Right lobe of liver (tissue), 6 donors: ENCODE measurements at regions not wholly inside any gene's neighbourhood (a gene's known extent, or its start where the extent isn't known, plus 50 kb on each side); places are given as distances from the start of the nearest gene placed in this dataset.

ENCODE experiments used
- ATAC-seq, 4 donors: fragments of 200-7000 bp; cut with Tn5 transposase; one replicate each; pipeline ENCODE4 v1.9.1; 2020; ENCODE audit warnings: mild to moderate bottlenecking in 4 of 4, moderate library complexity in 4 of 4
- DNase-seq, 3 donors: peaks; one replicate each; pipeline ENCODE4 v3.0.0-alpha.2; 2020
- H3K27ac ChIP-seq, 3 donors: fragments of 200-600 bp; one replicate each; pipeline ENCODE4 v1.8.0; 2022
- H3K27me3 ChIP-seq, 2 donors: fragments of 200-600 bp; one replicate each; pipeline ENCODE4 v1.8.0; 2022
- H3K36me3 ChIP-seq, 4 donors: fragments of 200-600 bp; sonication (generic) in 1 of 4; one replicate each; pipeline versions ENCODE4 v1.5.1 to v1.8.0; 2017 to 2022; ENCODE audit warnings: control low read depth in 1 of 4
- H3K4me1 ChIP-seq, 4 donors: fragments of 200-600 bp; sonication (generic) in 1 of 4; one replicate each; pipeline versions ENCODE4 v1.5.1 to v1.8.0; 2017 to 2022; ENCODE audit warnings: control low read depth in 1 of 4
- H3K4me3 ChIP-seq, 3 donors: fragments of 200-600 bp; one replicate each; pipeline ENCODE4 v1.8.0; 2022
- H3K9me3 ChIP-seq, 4 donors: fragments of 200-600 bp; sonication (generic) in 1 of 4; one replicate each; pipeline versions ENCODE4 v1.5.1 to v1.8.0; 2017 to 2022; ENCODE audit warnings: control low read depth in 1 of 4
- CTCF ChIP-seq, 4 donors: fragments of 200-600 bp in 3 of 4; fragments of 450-650 bp in 1 of 4; IDR thresholded peaks; one replicate each; pipeline versions ENCODE4 v1.5.1 to v1.8.0; 2016 to 2022; ENCODE audit warnings: antibody characterized with exemption in 4 of 4, mild to moderate bottlenecking in 2 of 4
- POLR2A ChIP-seq: fragments of 450-650 bp; IDR thresholded peaks from one replicate; pipeline ENCODE4 v1.6.1; 2017; ENCODE audit warnings: antibody characterized with exemption, mild to moderate bottlenecking
- WGBS: methylation state at CpG from one replicate; pipeline ENCODE4 v1.1.6; 2018; ENCODE audit warnings: low coverage, low lambda C conversion rate; ENCODE audit not compliant: insufficient coverage; ENCODE audit errors: missing lambda C conversion rate; 5-methylcytosine and 5-hydroxymethylcytosine counted together
- intact Hi-C, 2 donors: fragments of 100-400 bp; cut with DNase I; formaldehyde crosslinking; loops; one replicate each; pipeline versions ENCODE4 v1.11.2 to v1.14.1; 2022
- donor health status: DM: no; HTN: yes; CAD: no.
- donor health status: DM: no; HTN: no; CAD: no.
- donor health status: DM: no; HTN: no; CAD: no.
- donor health status: DM: no; HTN: yes; CAD: no.
- donor health status: DM: no; HTN: yes; CAD: no.

- Histone ChIP-seq H3K9me3 (no peaks in the 10 kb centered on the region), H3K4me1 (peaks cover 0 to 23% (median 0%) of the 10 kb centered on the region in 4 donors), H3K27ac (peak overlapping the region in 1 of 3 donors; percentile 47), H3K4me3 (no peak overlapping the region), H3K36me3 (no peaks in the 10 kb centered on the region), H3K27me3 (no peaks in the 10 kb centered on the region)
- intact Hi-C loops, result no loop called here
- DNase-seq (no peak), ATAC-seq (peak in 1 of 4 donors; percentile 41)
- no peak for TF ChIP-seq POLR2A
Observed at GRCh38 chr9:106085479-106085878, 391.1 kb downstream of the TMEM38B start.

GRCh38 chr9:106092083-106092482 lies 397.7 kb downstream of the TMEM38B start:
- Histone ChIP-seq H3K27me3 (no peaks in the 10 kb centered on the region), H3K4me1 (no peaks in the 10 kb centered on the region), H3K4me3 (no peak overlapping the region), H3K9me3 (no peaks in the 10 kb centered on the region), H3K36me3 (no peaks in the 10 kb centered on the region), H3K27ac (no peak overlapping the region)
- TF ChIP-seq CTCF (IDR thresholded peaks at IDR 0.05), result no peak
- no peak for TF ChIP-seq POLR2A
- 83% methylated on average over 3 of the region's 4 CpGs for WGBS
- DNase-seq, result no peak
- intact Hi-C loops, result no loop called here
- no peak for ATAC-seq

- 63% methylated on average over 2 of the region's 2 CpGs for WGBS
Observed at GRCh38 chr9:106102821-106103220, 408.5 kb downstream of the TMEM38B start.

GRCh38 chr9:106104887-106105286 lies 410.5 kb downstream of the TMEM38B start:
- no peaks in the 10 kb centered on the region for H3K27me3 ChIP-seq
- DNase-seq, result no peak
- intact Hi-C loops, result no loop called here

More at GRCh38 chr9:106102821-106103220, 408.5 kb downstream of the TMEM38B start:
- Histone ChIP-seq H3K27me3 (no peaks in the 10 kb centered on the region), H3K9me3 (no peaks in the 10 kb centered on the region), H3K27ac (no peak overlapping the region), H3K36me3 (no peaks in the 10 kb centered on the region), H3K4me1 (no peaks in the 10 kb centered on the region), H3K4me3 (no peak overlapping the region)
- ATAC-seq (no peak), DNase-seq (no peak)
- intact Hi-C loops, result no loop called here
- TF ChIP-seq CTCF (IDR thresholded peaks at IDR 0.05) (no peak), POLR2A (no peak)

GRCh38 chr9:106106396-106106795 lies 412.1 kb downstream of the TMEM38B start:
- Histone ChIP-seq H3K4me3 (no peak overlapping the region), H3K4me1 (no peaks in the 10 kb centered on the region), H3K9me3 (no peaks in the 10 kb centered on the region), H3K27ac (no peak overlapping the region), H3K36me3 (no peaks in the 10 kb centered on the region), H3K27me3 (no peaks in the 10 kb centered on the region)
- WGBS, result 91% methylated on average over 3 of the region's 3 CpGs
- ATAC-seq (no peak), DNase-seq (no peak)
- intact Hi-C loops, result no loop called here
- TF ChIP-seq POLR2A (no peak), CTCF (IDR thresholded peaks at IDR 0.05) (no peak)

More at GRCh38 chr9:106104887-106105286, 410.5 kb downstream of the TMEM38B start:
- Histone ChIP-seq H3K4me3 (no peak overlapping the region), H3K9me3 (no peaks in the 10 kb centered on the region), H3K36me3 (no peaks in the 10 kb centered on the region), H3K4me1 (no peaks in the 10 kb centered on the region), H3K27ac (no peak overlapping the region)
- TF ChIP-seq CTCF (IDR thresholded peaks at IDR 0.05) (no peak), POLR2A (no peak)
- ATAC-seq, result no peak
